ENCODE measurements at regions not wholly inside any gene's neighbourhood (a gene's known extent, or its start where the extent isn't known, plus 50 kb on each side); places are given as distances from the start of the nearest gene placed in this dataset.

DNA sequence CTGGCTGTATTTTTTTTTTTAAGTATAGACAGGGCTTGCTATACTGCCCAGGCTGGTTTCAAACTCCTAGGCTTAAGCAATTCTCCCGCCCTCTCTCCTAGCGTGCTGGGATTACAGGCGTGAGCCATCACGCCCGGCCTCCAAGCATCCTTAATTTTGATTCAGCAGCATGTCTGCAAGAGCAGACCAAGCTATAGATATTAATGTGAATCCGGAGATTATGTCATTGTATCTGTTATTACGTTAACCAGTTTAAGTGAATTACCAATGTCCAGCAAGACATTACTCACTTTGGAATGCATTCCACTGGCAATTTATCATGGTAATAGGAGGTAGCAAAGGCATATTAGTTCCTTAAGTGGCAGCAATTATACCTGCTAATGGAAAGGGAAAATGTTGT lies 179.7 kb downstream of the CHRM3 start:
- TF ChIP-seq, protein P1, sequence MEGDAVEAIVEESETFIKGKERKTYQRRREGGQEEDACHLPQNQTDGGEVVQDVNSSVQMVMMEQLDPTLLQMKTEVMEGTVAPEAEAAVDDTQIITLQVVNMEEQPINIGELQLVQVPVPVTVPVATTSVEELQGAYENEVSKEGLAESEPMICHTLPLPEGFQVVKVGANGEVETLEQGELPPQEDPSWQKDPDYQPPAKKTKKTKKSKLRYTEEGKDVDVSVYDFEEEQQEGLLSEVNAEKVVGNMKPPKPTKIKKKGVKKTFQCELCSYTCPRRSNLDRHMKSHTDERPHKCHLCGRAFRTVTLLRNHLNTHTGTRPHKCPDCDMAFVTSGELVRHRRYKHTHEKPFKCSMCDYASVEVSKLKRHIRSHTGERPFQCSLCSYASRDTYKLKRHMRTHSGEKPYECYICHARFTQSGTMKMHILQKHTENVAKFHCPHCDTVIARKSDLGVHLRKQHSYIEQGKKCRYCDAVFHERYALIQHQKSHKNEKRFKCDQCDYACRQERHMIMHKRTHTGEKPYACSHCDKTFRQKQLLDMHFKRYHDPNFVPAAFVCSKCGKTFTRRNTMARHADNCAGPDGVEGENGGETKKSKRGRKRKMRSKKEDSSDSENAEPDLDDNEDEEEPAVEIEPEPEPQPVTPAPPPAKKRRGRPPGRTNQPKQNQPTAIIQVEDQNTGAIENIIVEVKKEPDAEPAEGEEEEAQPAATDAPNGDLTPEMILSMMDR (IDR thresholded peaks at IDR 0.05), result no peak
- TF ChIP-seq EP300 (IDR thresholded peaks at IDR 0.05) (no peak), POLR2A (IDR thresholded peaks at IDR 0.05) (no peak), POLR2AphosphoS5 (IDR thresholded peaks at IDR 0.05) (no peak)

Measured in stomach (tissue), 4 donors.